HG02759 (cell line): ENCODE measurements at regions not wholly inside any gene's neighbourhood (a gene's known extent, or its start where the extent isn't known, plus 50 kb on each side); places are given as distances from the start of the nearest gene placed in this dataset.
A peak's percentile ranks its signal among the peaks of the same experiment; 100 is the strongest.
"Not testable (repeated sequence)": the region's sequence is repeated elsewhere in the genome, so short reads cannot be mapped to it uniquely, and the experiment has no call there.

Experiments used
- ATAC-seq: cut with Tn5 transposase; IDR thresholded peaks from one replicate; pipeline ENCODE4 v1.9.1; 2021; ENCODE audit warnings: mild to moderate bottlenecking, moderate library complexity; ENCODE audit not compliant: unreplicated experiment

DNA sequence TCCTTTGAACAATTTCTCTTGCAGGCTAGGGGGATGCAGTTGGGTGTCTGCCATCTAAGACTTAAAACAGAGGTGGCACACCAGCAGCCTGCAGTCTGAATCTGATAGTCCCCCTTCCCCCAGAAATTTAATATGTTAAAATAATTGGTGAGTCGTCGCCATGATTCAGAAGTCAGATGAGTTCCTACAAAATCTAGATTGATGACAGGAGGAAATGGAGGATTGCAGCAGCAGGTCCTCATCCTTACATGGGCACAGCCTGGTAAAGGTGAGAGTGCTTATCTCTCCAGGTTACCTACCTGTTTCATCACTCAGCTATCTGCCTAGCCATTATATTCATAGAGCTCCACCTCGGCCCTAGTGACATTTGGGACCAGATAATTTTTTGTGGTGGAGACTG, 112.3 kb downstream of the PCSK1 start:
- ATAC-seq: no peak

DNA sequence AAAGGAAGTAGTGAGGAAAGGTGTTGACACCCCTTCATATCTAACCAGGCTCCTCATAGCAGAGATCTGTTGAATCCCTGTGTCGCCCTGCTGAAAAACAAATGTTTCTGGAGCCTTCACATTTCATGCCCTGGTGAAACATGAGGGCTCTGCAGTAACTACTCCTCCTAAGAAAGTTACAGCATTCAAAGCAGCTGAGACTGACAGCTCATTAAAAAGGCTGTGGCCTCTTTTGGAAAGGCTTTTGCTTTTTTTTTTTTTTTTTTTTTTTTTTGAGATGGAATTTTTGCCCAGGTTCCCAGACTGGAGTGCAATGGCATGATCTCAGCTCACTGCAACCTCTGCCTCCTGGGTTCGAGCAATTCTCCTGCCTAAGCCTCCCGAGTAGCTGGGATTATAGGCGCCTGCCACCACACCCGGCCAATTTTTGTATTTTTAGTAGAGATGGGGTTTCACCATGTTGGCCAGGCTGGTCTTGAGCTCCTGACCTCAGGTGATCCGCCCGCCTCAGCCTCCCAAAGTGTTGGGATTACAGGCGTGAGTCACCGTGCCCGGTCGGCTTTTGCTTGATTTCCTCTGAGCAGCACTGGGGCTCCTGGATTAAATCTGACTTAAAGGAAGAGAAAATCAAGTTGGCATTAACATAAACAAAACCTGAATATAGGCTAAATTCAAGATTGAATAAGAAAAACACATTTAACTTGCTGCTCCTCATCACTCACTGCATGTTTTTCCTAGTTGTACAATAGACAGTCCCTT, 112.9 kb downstream of the PCSK1 start:
- not testable (repeated sequence) for ATAC-seq

GRCh38 chr5:96318569-96319110, 114.4 kb downstream of the PCSK1 start:
- ATAC-seq: no peak

GRCh38 chr5:96317945-96318344, 115.1 kb downstream of the PCSK1 start:
- ATAC-seq: no peak

GRCh38 chr5:96316487-96316886, 116.6 kb downstream of the PCSK1 start:
- no peak for ATAC-seq

- ATAC-seq: no peak
Measured at GRCh38 chr5:96316017-96316416, 117.0 kb downstream of the PCSK1 start.

GRCh38 chr5:96315431-96315830, 117.6 kb downstream of the PCSK1 start:
- ATAC-seq: peak; percentile 52

GRCh38 chr5:96312383-96312782, 120.7 kb downstream of the PCSK1 start:
- no peak for ATAC-seq

- not testable (repeated sequence) for ATAC-seq
Measured at GRCh38 chr5:96307047-96307446, 126.0 kb downstream of the PCSK1 start.

GRCh38 chr5:96302174-96302738, 130.8 kb downstream of the PCSK1 start:
- no peak for ATAC-seq

DNA sequence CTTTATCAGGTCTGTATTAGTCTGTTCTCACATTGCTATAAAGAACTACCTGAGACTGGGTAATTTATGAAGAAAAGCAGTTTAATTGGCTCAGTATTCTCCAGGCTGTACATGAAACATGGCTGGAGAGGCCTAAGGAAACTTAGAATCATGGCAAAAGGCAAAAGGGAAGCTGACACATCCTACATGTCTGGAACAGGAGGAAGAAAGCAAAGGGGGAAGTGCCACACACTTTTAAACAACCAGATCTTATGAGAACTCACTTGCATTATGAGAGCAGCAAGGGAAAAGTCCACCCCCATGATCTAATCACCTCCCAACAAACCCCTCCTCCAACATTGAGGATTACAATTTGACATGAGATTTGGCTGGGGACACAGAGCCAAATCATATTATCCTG, 132.1 kb downstream of the PCSK1 start:
- ATAC-seq: no peak

DNA sequence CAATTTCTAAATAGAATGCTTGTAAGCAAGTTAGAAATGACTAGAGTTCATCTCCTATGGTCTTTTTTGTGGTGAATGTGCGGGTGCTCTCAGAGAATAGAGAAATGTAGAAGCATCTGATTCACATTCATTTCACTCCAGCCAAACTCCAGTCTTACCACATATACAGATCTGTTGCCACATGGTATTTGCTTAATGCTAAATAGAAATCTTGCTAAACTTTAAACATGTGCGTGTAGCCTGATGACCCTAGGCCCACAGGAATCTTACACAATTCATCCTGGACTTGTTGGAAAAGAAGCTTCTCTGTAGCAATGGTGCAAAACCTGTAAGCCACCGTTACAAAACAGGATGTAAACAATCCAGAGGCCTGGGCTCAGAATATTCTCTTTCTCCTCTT, 135.2 kb downstream of the PCSK1 start:
- no peak for ATAC-seq

GRCh38 chr5:96297290-96297689, 135.8 kb downstream of the PCSK1 start:
- no peak for ATAC-seq

DNA sequence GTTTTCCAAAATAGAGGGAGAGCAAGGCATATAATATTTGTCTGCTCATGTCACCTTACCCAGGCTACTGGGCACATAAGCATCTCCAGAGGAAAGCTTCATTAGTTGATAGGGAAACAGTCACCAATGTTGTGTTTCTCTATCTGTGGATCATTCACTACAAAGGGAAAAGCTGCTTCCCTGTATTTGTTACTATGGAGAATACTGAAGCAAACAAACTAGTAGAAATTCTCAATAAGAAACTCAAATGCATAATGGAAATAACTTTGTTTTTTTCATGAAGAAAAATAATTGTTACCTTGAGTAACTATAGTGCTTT, 138.2 kb downstream of the PCSK1 start:
- no peak for ATAC-seq

DNA sequence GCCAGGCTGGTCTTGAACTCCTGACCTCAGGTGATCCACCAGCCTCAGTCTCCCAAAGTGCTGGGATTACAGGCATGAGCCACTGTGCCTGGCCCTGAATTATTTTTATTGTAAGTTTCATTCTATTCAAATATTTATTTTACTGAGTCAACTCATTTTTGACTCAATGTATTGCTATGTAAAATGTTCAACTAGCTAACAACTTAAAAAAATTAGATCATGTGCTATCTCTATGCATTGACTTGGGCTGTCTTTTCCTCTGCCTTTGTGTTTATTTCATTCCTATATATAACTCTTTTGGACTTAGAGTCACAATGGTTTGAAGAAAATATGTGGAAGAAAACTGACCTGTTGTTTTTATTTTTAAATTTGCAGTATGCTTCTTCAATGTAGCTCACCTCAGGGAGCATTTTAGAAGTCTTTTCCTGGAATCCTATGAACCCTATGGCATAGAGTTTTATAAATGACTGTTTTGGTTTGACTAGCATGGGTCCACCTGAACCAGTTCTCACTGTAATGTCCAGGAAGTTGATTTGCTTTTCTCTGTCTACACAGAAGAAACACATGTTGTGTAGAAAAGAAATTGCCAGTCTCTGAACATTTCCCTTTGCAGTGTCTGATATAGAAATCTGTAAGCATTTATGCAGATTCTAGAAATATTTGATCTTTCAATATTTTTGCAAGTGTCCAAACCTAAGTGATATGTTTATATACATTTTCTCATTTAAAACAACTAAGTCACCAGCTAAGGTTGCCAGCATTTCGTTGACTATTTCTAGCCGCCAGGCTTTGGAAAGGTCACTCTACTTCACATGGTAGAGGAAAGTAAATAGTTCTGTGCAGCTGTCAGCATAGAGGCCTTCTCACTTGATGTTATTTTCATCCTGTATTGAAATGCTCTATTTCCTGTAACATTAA, 138.8 kb downstream of the PCSK1 start:
- ATAC-seq: no peak

- no peak for ATAC-seq
Measured at GRCh38 chr5:96292582-96293247, 140.3 kb downstream of the PCSK1 start.

DNA sequence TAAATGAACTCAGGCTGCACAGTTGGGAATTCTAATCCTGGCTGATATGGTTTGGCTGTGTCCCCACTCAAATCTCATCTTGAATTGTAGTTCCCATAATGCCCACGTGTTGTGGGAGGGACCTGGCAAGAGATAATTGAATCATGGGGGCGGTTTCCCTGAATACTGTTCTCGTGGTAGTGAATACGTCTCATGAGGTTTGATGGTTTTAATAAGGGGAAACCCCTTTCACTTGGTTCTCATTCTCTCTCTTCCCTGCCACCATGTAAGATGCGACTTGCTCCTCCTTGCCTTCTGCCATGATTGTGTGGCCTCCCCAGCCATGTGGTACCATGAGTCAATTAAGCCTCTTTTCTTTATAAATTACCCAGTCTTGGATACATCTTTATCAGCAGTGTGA, 143.8 kb downstream of the PCSK1 start:
- ATAC-seq: not testable (repeated sequence)

DNA sequence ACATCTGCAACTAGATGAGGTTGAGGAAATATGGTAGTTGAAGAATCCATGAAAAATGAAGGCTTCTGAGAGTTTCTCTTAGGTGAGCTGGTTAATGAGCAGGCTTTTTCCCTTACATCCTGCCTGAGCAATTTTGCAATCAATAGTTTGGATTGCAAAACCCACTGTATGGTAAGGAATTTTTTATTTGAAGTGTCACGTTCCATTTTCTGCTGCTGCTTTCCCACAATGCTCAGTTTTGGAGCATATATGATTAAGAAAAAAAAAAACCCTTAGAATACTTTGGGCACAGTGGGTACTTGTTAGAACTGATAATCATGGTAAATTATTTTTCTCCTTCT, 144.2 kb downstream of the PCSK1 start:
- no peak for ATAC-seq

- no peak for ATAC-seq
Measured at GRCh38 chr5:96288166-96288844, 144.7 kb downstream of the PCSK1 start.

GRCh38 chr5:96287136-96287535, 145.9 kb downstream of the PCSK1 start:
- no peak for ATAC-seq

GRCh38 chr5:96285823-96286222, 147.2 kb downstream of the PCSK1 start:
- no peak for ATAC-seq
